NCI-H1417 (cell line): ENCODE measurements at regions not wholly inside any gene's neighbourhood (a gene's known extent, or its start where the extent isn't known, plus 50 kb on each side); places are given as distances from the start of the nearest gene placed in this dataset.

ENCODE experiments used
- DNase-seq, 3 experiments: peaks; one replicate each; lab custom pipeline; 2025; lab: John Stamatoyannopoulos, UW

DNA sequence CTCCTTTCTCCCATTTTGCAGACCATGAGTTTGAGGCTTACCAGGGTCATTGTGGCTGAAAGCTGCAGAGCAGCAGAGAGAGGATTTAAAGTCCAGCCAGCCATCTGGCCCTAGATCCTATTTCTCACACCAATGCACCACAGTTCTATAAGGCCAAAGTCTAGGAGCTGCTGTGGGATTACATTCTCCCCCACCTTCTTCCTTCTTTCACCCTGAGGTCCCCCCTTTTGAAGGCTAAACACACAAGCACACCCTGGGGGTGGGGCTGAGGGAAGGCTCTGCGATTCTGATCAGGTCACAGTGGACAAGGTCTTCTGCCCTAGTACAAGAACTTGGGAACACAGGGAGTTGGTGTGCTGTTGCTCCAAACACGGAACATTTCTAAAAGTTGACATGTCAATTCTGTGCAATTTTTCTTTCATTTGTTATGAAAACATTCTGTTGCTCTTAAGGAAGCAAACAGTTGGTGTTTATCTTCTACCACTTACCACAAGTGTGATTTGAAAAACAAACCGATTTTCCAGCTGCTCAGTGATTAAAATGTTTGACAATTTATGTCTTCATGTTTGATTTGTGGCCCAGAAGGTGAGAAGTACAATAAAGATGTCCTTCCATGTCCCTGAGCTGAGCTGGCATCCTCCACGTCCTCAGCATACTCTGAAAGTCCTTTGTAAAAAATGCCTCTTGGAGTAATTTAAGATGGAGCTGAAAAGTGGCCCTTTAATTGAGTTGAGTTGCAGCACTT, 271.6 kb upstream of the PPP2R2D start:
- DNase-seq, result no peak

- no peak for DNase-seq
These were observed 270.0 kb upstream of the PPP2R2D start for GRCh38 chr10:131630772-131631258.

GRCh38 chr10:131631619-131632018, 269.2 kb upstream of the PPP2R2D start:
- DNase-seq, result no peak

DNA sequence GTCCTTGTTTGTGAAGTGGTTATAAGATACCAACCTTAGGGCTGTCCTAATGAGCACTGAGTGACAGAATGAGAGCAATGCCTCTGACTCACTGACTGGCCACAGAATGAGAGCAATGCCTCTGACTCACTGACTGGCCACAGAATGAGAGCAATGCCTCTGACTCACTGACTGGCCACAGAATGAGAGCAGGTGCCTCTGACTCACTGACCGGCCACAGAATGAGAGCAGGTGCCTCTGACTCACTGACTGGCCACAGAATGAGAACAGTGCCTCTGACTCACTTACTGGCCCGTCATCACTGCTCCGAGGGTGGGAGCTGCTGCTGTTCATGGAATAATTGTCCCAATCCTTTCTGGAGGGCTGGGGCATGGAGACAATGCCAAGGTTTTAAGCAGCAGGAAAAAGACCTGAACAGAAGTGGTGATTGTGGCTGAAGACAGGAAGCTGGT, 265.2 kb upstream of the PPP2R2D start:
- DNase-seq, result no peak

DNA sequence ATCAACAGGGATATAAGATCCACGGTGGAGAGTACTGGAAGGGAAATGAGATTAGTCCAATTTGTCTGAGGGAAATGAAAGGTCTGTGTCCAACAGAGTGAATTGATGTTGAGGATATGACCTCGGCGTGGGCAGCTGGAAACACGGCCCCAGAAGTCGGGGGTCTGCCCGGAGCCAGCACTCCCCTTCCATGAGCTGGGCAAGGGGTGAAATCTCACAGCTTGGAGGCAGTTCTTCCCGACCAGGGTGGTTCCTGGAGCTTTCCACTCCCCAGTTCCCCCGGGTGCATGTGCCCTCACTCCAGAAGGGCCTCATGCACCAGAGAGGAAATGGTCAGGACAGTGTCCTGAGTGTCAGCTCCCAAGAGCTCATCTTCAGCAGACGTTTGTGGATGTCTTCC, 264.7 kb upstream of the PPP2R2D start:
- DNase-seq, result no peak

- DNase-seq, result no peak
These were observed 263.7 kb upstream of the PPP2R2D start for GRCh38 chr10:131636841-131637724.

DNA sequence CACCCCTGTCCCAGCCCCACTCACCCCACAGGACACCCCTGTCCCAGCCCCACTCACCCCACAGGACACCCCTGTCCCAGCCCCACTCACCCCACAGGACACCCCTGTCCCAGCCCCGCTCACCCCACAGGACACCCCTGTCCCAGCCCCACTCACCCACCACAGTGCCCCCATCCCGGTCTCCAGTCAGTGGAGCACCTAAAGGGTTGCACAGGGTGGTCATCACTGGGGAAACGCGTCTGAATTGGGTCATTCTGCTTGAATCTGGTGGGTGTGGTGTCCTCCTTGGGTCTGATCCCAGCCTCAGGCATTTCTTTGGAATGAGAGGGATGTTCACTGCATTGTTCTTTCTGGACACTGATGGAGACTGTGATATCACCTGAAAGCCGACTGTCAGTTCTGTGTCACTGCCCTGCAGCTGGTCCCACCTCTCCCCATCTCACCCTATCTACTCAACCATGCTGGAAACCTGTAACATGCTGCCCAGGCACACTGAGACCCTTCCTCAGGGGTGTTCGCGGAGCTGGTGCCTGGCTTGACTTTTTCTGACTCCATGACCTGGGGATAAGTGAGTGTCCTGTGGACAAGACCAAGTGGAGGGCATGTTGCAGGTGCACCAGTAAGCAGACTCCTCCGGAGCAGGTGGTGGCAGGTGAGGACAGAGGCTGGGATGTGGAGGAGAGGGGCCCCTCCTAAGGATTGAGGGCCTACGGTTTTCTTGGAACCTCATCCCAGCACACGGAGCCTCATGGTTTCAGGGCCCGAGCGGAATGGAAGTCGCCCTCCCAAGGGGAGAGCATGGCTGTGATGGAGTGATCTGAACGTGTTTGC, 262.5 kb upstream of the PPP2R2D start:
- no peak for DNase-seq

- DNase-seq, result no peak
These were observed 261.9 kb upstream of the PPP2R2D start for GRCh38 chr10:131638880-131639278.

GRCh38 chr10:131640045-131640644, 260.7 kb upstream of the PPP2R2D start:
- no peak for DNase-seq

DNA sequence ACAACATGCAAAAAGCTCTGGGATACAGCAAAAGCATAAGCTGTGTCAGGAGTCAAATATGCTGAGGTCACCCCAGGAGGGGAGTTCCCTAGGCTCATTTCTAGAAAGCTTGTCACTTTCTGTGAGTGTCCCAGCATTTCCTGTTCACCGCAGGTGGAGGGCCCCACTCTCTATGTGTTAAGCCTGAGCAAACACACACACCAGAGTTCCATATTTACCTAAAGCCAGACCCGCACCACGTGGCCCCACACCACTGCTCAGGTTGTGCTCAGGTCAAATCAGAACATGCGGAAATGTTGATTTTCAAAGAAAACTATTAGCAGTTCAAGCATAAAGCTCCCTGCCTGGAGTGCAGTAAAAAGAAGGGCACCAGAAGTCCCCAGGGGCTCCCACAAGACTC, 259.6 kb upstream of the PPP2R2D start:
- DNase-seq, result peak in 2 of 3 experiments; percentile 3 to 33

- DNase-seq, result no peak
These were observed 258.9 kb upstream of the PPP2R2D start for GRCh38 chr10:131641898-131642297.

- DNase-seq, result no peak
These were observed 257.8 kb upstream of the PPP2R2D start for GRCh38 chr10:131642966-131643365.

- no peak for DNase-seq
These were observed 256.5 kb upstream of the PPP2R2D start for GRCh38 chr10:131644289-131644688.

GRCh38 chr10:131644864-131645658, 255.7 kb upstream of the PPP2R2D start:
- no peak for DNase-seq

DNA sequence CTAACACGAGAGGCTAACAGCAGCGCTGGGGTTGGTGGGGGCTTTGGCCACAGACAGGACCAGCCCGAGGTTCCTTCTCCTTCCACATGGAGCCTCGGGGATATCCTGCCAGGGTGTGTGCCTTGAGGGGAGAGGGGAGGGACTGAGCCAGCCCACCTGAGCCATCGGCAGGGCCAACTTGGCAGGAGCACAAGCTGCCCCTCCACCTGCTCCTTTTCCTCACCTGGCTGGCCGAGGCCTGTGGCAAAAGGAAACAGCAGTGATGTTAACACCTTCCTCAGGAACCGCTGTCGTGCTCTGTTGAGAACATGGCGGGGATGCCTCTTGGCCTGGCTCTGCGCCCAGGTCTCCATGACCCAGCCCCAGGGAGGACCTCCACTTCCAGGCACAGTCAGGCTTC, 255.1 kb upstream of the PPP2R2D start:
- DNase-seq, result no peak

DNA sequence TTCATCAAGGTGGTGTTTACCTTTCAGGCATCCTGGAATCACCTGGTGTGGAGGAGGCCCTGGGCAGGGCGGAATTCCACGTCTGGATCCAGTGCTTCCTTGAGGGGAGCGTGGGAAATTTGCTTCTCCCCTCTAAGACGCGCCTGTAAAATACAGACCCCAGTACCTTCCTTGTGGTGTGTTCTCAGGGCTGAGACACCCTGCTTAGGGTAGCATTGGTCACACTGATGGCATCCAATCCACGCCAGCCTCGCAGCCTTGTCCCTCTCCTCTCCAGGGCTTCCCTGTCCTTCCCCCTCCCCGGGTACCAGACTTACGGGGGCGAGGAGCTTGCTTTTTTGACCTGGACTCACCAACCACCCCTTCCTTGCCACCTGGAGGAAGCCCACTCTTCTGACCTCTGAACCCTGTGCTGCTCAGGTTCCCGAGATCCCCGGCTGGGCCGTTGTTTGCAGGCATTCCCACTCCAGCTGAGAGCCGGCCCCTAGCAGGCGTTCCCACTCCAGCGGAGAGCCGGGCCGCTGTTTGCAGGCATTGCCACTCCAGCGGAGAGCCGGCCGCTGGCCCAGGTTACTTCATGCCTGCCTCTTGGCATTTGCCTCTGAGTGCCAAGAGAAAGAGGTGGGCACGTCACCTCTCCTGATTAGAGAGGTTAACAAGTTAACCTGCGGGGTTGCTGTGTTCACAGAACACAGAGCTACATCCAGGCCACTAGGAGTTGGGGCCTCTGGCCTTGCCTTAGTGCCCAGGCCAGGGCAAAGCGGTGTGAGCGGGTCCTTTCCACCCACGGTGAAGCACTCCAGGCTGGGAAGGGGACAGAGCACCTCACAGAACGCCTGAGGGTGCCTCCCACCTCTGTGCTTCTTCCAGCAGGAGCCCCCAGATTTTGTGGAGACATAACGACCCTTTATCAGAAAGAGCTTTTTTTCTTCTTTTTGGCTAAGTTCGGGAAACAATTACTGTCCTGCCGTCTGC, 254.0 kb upstream of the PPP2R2D start:
- no peak for DNase-seq

DNA sequence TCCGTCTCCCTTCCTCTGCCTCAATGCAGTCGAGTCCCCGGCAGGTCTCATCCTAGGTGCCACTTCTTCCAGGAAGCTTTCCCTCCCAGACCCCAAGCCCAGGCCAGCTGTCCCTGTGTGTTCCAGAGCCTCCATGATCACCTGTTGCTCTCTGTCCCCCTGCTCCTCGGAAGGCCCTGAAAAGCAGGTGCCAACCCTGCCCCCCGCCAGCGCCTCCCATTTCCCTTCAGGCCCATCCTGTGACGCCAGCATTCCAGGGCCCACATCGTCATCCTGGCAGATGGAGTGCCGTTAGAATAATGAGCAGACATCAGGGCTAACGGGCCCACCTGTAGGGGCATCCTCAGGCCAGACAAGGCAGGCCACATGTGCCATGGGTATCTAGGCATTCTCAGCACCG, 253.0 kb upstream of the PPP2R2D start:
- no peak for DNase-seq

DNA sequence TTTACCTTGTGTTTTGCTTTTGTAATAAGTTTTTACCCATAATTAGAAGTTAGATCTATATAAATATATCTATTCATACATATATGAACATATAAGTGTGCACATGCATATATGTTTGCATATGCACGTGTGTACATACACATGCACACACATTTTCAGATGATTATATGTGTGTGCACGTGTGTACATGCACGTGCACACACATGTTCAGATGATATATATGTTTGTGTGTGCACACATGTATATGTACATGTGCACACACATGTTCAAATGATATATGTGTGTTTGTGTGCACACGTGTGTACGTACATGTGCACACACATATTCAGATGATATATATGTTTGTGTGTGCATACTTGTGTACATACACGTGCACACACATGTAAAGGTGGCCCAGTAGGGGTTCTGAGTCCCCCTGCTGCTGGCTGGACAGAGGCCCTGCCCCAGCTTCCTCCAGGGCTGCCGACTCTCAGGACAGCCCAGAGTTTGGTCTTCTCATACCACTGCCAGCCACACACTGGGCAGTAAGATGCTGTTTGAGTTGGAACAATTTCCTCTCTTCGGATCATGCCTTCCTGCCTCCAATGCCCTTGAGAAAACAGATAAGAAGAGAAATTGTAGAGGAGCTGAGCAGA, 252.3 kb upstream of the PPP2R2D start:
- DNase-seq, result no peak

DNA sequence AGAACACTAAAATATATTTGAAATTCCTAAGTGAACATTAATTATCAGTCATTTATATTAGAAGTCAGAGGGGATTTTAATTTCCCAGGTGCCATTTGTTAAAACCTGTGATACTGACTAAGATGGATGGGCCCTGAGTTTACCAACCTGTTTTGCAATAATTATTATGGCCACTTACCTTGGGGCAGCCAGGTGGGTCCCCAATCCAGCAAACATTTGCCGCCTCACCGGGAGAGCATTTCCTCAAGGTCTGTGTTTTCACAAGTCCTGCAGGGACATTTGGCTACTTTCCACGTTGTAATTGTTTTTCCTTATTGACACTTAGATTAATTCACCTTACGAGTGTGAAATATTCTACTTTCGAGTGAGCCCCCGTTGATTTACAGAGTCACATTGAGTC, 251.2 kb upstream of the PPP2R2D start:
- peak in 2 of 3 experiments; percentile 3 to 75 for DNase-seq
